ENCODE measurements at regions not wholly inside any gene's neighbourhood (a gene's known extent, or its start where the extent isn't known, plus 50 kb on each side); places are given as distances from the start of the nearest gene placed in this dataset.

- TF ChIP-seq CTCF (conservative IDR thresholded peaks at IDR 0.05 in 1 of 2, IDR thresholded peaks at IDR 0.05 in 1 of 2; ENCODE audit: low read depth in 1 of 2, low read length in 2 of 2) (no peak), EZH2 (IDR thresholded peaks at IDR 0.05; ENCODE audit: low read length, missing control alignments) (no peak)
Measured at GRCh38 chr7:133155642-133156041, 73.8 kb upstream of the CHCHD3 start.

Measured in fibroblast of lung (primary cell).